ENCODE measurements at regions not wholly inside any gene's neighbourhood (a gene's known extent, or its start where the extent isn't known, plus 50 kb on each side); places are given as distances from the start of the nearest gene placed in this dataset.

DNA sequence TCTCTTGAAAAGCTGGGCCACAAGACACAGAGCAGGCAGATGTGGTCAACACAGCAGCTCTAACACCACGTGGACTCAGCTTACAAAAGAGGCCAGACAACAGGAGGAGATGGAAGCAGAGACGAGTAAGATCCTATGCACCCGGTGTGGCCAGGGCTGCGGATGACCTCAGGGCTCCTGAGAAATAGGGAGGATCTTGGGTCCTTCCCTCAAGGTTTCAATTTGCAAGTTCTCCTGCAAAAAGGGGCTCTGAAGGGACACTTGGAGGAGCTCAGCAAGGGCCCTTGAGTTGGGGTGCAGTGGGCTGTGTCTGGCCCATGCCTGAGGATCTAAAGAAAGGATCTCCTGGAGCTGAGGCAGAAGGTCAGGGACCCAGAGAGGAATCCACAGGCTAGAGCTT, 249.5 kb upstream of the IGF1R start:
- ATAC-seq (ENCODE audit: low read depth), result no peak
- TF ChIP-seq, protein P1, sequence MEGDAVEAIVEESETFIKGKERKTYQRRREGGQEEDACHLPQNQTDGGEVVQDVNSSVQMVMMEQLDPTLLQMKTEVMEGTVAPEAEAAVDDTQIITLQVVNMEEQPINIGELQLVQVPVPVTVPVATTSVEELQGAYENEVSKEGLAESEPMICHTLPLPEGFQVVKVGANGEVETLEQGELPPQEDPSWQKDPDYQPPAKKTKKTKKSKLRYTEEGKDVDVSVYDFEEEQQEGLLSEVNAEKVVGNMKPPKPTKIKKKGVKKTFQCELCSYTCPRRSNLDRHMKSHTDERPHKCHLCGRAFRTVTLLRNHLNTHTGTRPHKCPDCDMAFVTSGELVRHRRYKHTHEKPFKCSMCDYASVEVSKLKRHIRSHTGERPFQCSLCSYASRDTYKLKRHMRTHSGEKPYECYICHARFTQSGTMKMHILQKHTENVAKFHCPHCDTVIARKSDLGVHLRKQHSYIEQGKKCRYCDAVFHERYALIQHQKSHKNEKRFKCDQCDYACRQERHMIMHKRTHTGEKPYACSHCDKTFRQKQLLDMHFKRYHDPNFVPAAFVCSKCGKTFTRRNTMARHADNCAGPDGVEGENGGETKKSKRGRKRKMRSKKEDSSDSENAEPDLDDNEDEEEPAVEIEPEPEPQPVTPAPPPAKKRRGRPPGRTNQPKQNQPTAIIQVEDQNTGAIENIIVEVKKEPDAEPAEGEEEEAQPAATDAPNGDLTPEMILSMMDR (IDR thresholded peaks at IDR 0.05), result no peak
- TF ChIP-seq EZH2 (IDR thresholded peaks at IDR 0.05; ENCODE audit: borderline replicate concordance, insufficient read depth, low read depth, low read length, poor library complexity, severe bottlenecking), result no peak
- no peak for DNase-seq
- H3K4me1 Mint-ChIP-seq, result no peaks in the 10 kb centered on the region
- ChIA-PET POLR2A (no interaction called here), CTCF (interaction anchor here (1.6 kb wide), 1 partner anchor 23 kb away, joined by 4 read pairs; no protein-coding TSS in a partner anchor)
- Histone ChIP-seq H3K27me3 (replicated peaks in 1 of 4; ENCODE audit: control extremely low read depth in 1 of 4, control insufficient read depth in 3 of 4, insufficient read depth in 4 of 4, low read length in 3 of 4) (no peaks in the 10 kb centered on the region), H3K4me2 (replicated peaks; ENCODE audit: low read depth, low read length, poor library complexity, severe bottlenecking) (no peak overlapping the region), H3K79me2 (ENCODE audit: control insufficient read depth, insufficient read depth, low read length) (no peaks in the 10 kb centered on the region), H3K4me3 (ENCODE audit: control extremely low read depth in 1 of 5, extremely low read depth in 1 of 5, insufficient read depth in 1 of 5, low read depth in 2 of 5, low read length in 4 of 5) (no peak overlapping the region), H3K4me1 (ENCODE audit: control insufficient read depth in 2 of 2, insufficient read depth in 2 of 2, low read length in 2 of 2) (no peaks in the 10 kb centered on the region), H4K20me1 (ENCODE audit: control insufficient read depth, insufficient read depth, low read length, poor library complexity, severe bottlenecking) (no peaks in the 10 kb centered on the region), H3K9me3 (ENCODE audit: control extremely low read depth in 1 of 3, control insufficient read depth in 2 of 3, insufficient read depth in 1 of 3, low read length in 2 of 3) (peaks cover 0 to 3% (median 0%) of the 10 kb centered on the region in 3 donors), H3K27ac (ENCODE audit: low read length in 2 of 2) (no peak overlapping the region), H2AFZ (ENCODE audit: insufficient read depth, low read depth, low read length, poor library complexity, severe bottlenecking) (no peak overlapping the region), H3K9ac (ENCODE audit: low read length) (no peak overlapping the region), H3K36me3 (replicated peaks in 1 of 2; ENCODE audit: control extremely low read depth in 1 of 2, control insufficient read depth in 1 of 2, extremely low read depth in 1 of 2, insufficient read depth in 2 of 2, low read length in 1 of 2) (no peaks in the 10 kb centered on the region)
- intact Hi-C loops (cut with micrococcal nuclease), result no loop called here
- H3K4me3 Mint-ChIP-seq, result no peak overlapping the region
- H3K27ac Mint-ChIP-seq, result no peak overlapping the region
- WGBS (ENCODE audit: insufficient coverage), result 89% methylated on average over 4 of the region's 4 CpGs
- H3K9me3 Mint-ChIP-seq (ENCODE audit: insufficient read depth), result no peaks in the 10 kb centered on the region
- H3K27me3 Mint-ChIP-seq, result no peaks in the 10 kb centered on the region

DNA sequence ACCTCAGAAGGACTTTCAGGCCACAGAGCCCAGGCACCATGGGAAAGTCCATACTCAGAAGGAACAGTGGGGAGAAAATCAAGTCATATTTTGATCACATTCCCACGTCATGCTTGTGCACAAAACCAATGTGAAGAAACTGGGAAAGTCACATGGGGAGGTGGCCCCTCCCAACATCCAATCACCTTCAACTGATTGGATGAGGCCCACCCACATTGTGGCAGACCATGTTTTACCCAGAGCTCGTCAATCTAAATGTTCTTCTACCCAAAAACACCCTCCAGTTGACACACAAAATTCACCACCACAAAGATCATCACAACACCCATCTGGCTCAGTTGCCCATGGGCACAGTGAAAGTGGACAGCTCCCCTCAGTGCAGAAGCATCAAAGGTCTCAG, 248.2 kb upstream of the IGF1R start:
- peaks cover 0 to 3% (median 0%) of the 10 kb centered on the region in 3 donors for H3K9me3 ChIP-seq (ENCODE audit: control extremely low read depth in 1 of 3, control insufficient read depth in 2 of 3, insufficient read depth in 1 of 3, low read length in 2 of 3)
- H3K27me3 ChIP-seq (replicated peaks in 1 of 4; ENCODE audit: control extremely low read depth in 1 of 4, control insufficient read depth in 3 of 4, insufficient read depth in 4 of 4, low read length in 3 of 4), result no peaks in the 10 kb centered on the region
- no peak overlapping the region for H2AFZ ChIP-seq (ENCODE audit: insufficient read depth, low read depth, low read length, poor library complexity, severe bottlenecking)
- H3K9me3 Mint-ChIP-seq (ENCODE audit: insufficient read depth), result no peaks in the 10 kb centered on the region
- TF ChIP-seq, protein P1 (IDR thresholded peaks at IDR 0.05), result no peak
- TF ChIP-seq EZH2 (IDR thresholded peaks at IDR 0.05; ENCODE audit: borderline replicate concordance, insufficient read depth, low read depth, low read length, poor library complexity, severe bottlenecking), result no peak
- H3K4me3 ChIP-seq (ENCODE audit: control extremely low read depth in 1 of 5, extremely low read depth in 1 of 5, insufficient read depth in 1 of 5, low read depth in 2 of 5, low read length in 4 of 5), result no peak overlapping the region
- no peaks in the 10 kb centered on the region for H4K20me1 ChIP-seq (ENCODE audit: control insufficient read depth, insufficient read depth, low read length, poor library complexity, severe bottlenecking)
- POLR2A ChIA-PET, result no interaction called here
- H3K27me3 Mint-ChIP-seq, result no peaks in the 10 kb centered on the region
- no peaks in the 10 kb centered on the region for H3K36me3 ChIP-seq (replicated peaks in 1 of 2; ENCODE audit: control extremely low read depth in 1 of 2, control insufficient read depth in 1 of 2, extremely low read depth in 1 of 2, insufficient read depth in 2 of 2, low read length in 1 of 2)
- H3K4me3 Mint-ChIP-seq, result no peak overlapping the region
- CTCF ChIA-PET, result interaction anchor here (1.6 kb wide), 1 partner anchor 21 kb away, joined by 4 read pairs; no protein-coding TSS in a partner anchor
- no peak overlapping the region for H3K27ac ChIP-seq (ENCODE audit: low read length in 2 of 2)
- intact Hi-C loops (cut with micrococcal nuclease), result no loop called here
- no peak overlapping the region for H3K9ac ChIP-seq (ENCODE audit: low read length)
- no peak for ATAC-seq (ENCODE audit: low read depth)
- H3K4me1 Mint-ChIP-seq, result no peaks in the 10 kb centered on the region
- no peak for DNase-seq
- WGBS (ENCODE audit: insufficient coverage), result 100% methylated on average over 1 of the region's 2 CpGs
- no peak overlapping the region for H3K27ac Mint-ChIP-seq
- no peak overlapping the region for H3K4me2 ChIP-seq (replicated peaks; ENCODE audit: low read depth, low read length, poor library complexity, severe bottlenecking)
- H3K79me2 ChIP-seq (ENCODE audit: control insufficient read depth, insufficient read depth, low read length), result no peaks in the 10 kb centered on the region
- no peaks in the 10 kb centered on the region for H3K4me1 ChIP-seq (ENCODE audit: control insufficient read depth in 2 of 2, insufficient read depth in 2 of 2, low read length in 2 of 2)
